MM.1S (cell line): ENCODE measurements at regions not wholly inside any gene's neighbourhood (a gene's known extent, or its start where the extent isn't known, plus 50 kb on each side); places are given as distances from the start of the nearest gene placed in this dataset.

Source experiments
- CTCF ChIP-seq: fragments of 300-600 bp; sonication (generic); IDR thresholded peaks from 2 replicates; pipeline ENCODE4 v1.5.1; 2016; ENCODE audit warnings: antibody characterized with exemption, low read length, mixed read lengths
- EZH2 ChIP-seq: fragments of 300-600 bp; sonication (generic); optimal IDR thresholded peaks from 2 replicates; pipeline ENCODE3; 2017; ENCODE audit warnings: low read depth, mild to moderate bottlenecking, antibody characterized with exemption, low read length, mixed read lengths
- EZH2phosphoT487 ChIP-seq: fragments of 300-600 bp; sonication (generic); IDR thresholded peaks from 2 replicates; pipeline ENCODE4 v1.6.1; 2018; ENCODE audit warnings: antibody characterized with exemption, low read length

- no peak for TF ChIP-seq EZH2phosphoT487
- no peak for TF ChIP-seq CTCF
- no peak for TF ChIP-seq EZH2
These were observed 552.4 kb upstream of the ZNF608 start for GRCh38 chr5:125298746-125299379.
